ENCODE measurements at regions not wholly inside any gene's neighbourhood (a gene's known extent, or its start where the extent isn't known, plus 50 kb on each side); places are given as distances from the start of the nearest gene placed in this dataset.

DNA sequence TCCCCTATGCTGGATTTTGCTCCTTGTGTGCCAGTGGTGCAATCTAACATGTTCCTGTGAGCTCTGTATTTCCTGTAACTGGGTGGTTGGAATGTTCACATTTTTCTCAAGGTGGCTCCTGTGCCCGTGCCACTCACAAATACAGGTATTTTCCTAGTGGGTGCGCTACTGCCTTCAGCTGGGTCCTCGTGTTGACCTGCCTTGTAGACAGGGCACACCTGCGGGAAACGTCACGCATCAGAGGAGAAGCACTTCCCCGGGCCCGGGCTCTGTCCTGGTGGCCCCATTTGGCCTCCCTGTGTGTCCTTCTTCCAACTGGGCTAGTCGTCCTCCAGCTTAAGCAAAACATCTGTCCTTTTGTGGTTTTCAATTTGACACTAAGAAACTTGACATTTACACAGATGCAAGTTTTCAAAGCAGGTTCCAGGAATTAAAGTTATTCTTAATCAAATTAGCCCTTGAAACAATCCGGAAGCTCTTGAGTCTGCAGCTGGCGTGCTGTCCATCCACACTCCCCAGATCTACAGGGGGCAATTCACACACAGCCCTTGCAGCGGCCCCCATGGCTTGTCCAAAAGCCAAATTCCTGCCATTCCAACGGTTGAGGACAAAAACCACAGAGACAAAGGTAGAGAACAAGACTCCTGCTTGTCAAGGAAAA lies 275.1 kb downstream of the CDC5L start:
- H3K9me3 Mint-ChIP-seq: no peaks in the 10 kb centered on the region
- no peaks in the 10 kb centered on the region for H3K27me3 Mint-ChIP-seq
- peaks cover 3% of the 10 kb centered on the region for H3K4me1 Mint-ChIP-seq (ENCODE audit: low read depth)
- intact Hi-C loops (cut with micrococcal nuclease): no loop called here
- no peak overlapping the region for H3K4me3 Mint-ChIP-seq
- no peak for DNase-seq
- no peak overlapping the region for H3K27ac Mint-ChIP-seq
- POLR2A ChIA-PET: no interaction called here
- CTCF ChIA-PET: interaction anchor here (0.5 kb wide), 1 partner anchor 12 kb away, joined by 5 read pairs; no protein-coding TSS in a partner anchor
- no peaks in the 10 kb centered on the region for H3K36me3 Mint-ChIP-seq

DNA sequence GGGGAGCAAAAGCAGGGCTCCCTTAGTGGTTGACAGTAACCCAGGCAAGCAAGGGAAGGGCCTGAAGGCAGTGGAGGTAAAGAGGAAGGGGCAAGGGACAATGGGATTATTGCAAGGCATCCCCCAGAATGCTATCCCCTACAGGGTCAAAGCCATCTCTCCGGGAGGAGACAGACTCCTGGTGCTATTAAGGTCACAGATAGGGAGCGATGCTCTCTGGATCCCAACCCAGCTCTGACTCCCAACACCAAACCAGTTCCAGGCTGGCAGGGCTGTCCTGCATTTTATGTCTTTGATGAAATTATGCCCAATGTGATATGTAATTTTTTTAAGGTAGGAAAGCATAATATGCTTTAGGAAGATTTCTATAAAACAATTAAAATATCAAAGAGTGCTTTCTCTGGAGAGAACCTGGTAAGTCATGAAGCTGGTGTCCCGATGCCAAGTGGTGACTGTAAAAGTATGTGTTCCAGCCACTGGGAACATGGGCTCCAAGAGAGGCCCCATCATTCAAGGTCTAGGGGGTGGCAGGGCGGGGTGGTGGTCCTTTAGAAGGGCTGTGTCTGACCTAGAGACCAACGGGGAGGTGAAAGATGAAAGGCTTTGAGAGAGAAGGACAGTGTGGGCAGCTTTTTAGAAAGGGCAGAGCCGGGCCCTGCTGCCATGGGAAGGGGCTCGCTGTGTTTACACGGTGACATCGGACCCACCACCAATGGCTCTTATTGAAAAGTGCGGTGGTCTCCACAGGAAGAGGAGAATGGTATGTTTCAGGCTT lies 276.5 kb downstream of the CDC5L start:
- no peak for DNase-seq
- Mint-ChIP-seq H3K27ac (no peak overlapping the region), H3K4me1 (ENCODE audit: low read depth) (peaks cover 3% of the 10 kb centered on the region), H3K4me3 (no peak overlapping the region), H3K9me3 (no peaks in the 10 kb centered on the region), H3K36me3 (no peaks in the 10 kb centered on the region), H3K27me3 (no peaks in the 10 kb centered on the region)
- ChIA-PET CTCF (interaction anchor here (1.0 kb wide), 1 partner anchor 8 kb away, joined by 4 read pairs; no protein-coding TSS in a partner anchor), POLR2A (no interaction called here)
- intact Hi-C loops (cut with micrococcal nuclease): no loop called here

DNA sequence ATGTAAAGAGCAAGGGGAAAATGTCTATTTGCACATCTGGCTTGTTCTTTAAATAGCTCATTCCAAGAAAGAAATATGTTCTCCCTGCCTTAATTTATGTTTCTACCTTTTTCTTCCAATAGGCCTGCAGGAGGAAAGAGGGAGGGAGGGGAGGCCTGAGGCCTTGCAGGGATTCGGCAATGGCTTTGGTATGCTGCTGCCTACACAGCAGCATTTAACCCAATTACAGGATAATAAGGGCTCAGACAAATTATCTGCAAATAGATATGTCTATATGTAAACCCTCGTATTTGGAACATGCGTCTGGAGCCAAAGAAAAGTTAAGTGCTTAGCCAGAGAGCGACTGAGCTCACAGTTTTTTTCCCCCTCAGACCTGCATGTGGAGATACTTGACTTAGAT lies 277.2 kb downstream of the CDC5L start:
- Mint-ChIP-seq H3K9me3 (no peaks in the 10 kb centered on the region), H3K4me1 (ENCODE audit: low read depth) (peaks cover 3% of the 10 kb centered on the region), H3K36me3 (no peaks in the 10 kb centered on the region), H3K27me3 (no peaks in the 10 kb centered on the region), H3K4me3 (no peak overlapping the region), H3K27ac (no peak overlapping the region)
- ChIA-PET POLR2A (no interaction called here), CTCF (interaction anchor here (0.6 to 1.0 kb wide), 2 partner anchors 9 to 147 kb away, joined by 3 read pairs; no protein-coding TSS in a partner anchor)
- intact Hi-C loops (cut with micrococcal nuclease): no loop called here
- no peak for DNase-seq

DNA sequence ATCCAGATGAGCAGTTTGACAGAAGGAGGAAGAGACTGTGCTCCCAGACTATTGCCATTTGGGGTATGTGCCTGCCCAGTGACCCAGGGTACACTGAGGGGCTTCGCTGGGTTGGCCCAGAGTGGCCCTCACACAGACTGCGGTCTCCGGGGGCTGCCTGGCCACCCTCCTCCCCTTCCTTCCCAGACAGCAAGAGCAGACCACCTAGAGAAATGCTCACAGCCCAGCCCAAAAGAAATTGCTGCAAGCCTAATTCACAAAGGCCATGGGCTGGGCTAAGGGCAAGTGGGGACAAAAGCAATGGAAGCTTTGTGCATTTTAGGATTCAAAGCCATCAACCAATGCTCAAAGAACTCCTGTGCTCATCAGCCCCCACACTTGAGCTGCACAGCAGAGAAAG lies 277.6 kb downstream of the CDC5L start:
- H3K4me3 Mint-ChIP-seq: no peak overlapping the region
- DNase-seq: no peak
- no peaks in the 10 kb centered on the region for H3K36me3 Mint-ChIP-seq
- intact Hi-C loops (cut with micrococcal nuclease): no loop called here
- H3K27ac Mint-ChIP-seq: no peak overlapping the region
- no peaks in the 10 kb centered on the region for H3K27me3 Mint-ChIP-seq
- ChIA-PET POLR2A (no interaction called here), CTCF (interaction anchor here (0.6 to 1.0 kb wide), 2 partner anchors 10 to 147 kb away, joined by 3 read pairs; no protein-coding TSS in a partner anchor)
- no peaks in the 10 kb centered on the region for H3K9me3 Mint-ChIP-seq
- peaks cover 3% of the 10 kb centered on the region for H3K4me1 Mint-ChIP-seq (ENCODE audit: low read depth)

DNA sequence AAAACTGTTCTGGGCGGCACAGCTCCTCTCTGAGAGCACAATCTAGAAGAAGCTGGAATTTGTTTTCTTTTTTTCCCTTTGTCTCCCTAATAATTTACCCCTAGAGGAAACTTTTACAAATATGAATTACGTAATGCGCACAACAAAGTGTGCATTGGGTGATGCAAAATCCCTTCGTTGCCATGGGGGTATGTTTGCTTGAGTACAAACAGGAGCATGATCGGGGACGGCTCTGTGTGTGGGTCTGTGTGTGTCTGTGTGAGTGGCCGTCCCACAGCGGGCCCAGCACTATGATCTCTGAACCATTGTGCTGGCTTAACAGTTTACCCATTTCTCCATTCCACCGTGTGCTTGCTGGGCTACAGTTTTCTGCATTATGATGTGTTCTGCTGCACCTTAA lies 278.2 kb downstream of the CDC5L start:
- CTCF ChIA-PET: interaction anchor here (1.0 kb wide), 1 partner anchor 10 kb away, joined by 3 read pairs; no protein-coding TSS in a partner anchor
- intact Hi-C loops (cut with micrococcal nuclease): no loop called here
- H3K4me3 Mint-ChIP-seq: no peak overlapping the region
- no peak for DNase-seq
- no peaks in the 10 kb centered on the region for H3K27me3 Mint-ChIP-seq
- no peaks in the 10 kb centered on the region for H3K9me3 Mint-ChIP-seq
- H3K36me3 Mint-ChIP-seq: no peaks in the 10 kb centered on the region
- POLR2A ChIA-PET: no interaction called here
- H3K27ac Mint-ChIP-seq: no peak overlapping the region
- peaks cover 3% of the 10 kb centered on the region for H3K4me1 Mint-ChIP-seq (ENCODE audit: low read depth)

DNA sequence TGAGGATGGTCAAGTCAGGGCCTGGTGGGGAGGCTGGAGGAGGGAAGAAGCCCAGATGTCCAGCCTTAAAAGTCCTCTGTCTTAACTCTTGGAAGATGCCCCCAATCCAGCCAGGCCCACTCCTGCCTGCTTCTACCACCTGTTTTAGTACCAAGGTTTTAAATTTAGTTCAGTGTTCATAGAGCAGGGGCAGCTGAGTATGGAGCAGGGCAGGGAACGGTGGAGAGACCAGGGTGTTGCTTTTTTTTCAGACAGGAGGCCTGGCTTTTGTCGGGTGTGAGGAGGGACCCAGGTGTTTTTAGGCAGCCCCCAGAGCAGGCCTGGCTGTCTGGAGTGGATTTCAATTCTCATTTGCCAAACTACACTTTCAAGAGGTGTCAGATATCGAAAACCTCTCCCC lies 278.8 kb downstream of the CDC5L start:
- Mint-ChIP-seq H3K36me3 (no peaks in the 10 kb centered on the region), H3K4me3 (no peak overlapping the region), H3K9me3 (no peaks in the 10 kb centered on the region), H3K27me3 (no peaks in the 10 kb centered on the region), H3K27ac (no peak overlapping the region), H3K4me1 (ENCODE audit: low read depth) (peaks cover 3% of the 10 kb centered on the region)
- intact Hi-C loops (cut with micrococcal nuclease): no loop called here
- POLR2A ChIA-PET: no interaction called here
- CTCF ChIA-PET: no interaction called here
- no peak for DNase-seq

DNA sequence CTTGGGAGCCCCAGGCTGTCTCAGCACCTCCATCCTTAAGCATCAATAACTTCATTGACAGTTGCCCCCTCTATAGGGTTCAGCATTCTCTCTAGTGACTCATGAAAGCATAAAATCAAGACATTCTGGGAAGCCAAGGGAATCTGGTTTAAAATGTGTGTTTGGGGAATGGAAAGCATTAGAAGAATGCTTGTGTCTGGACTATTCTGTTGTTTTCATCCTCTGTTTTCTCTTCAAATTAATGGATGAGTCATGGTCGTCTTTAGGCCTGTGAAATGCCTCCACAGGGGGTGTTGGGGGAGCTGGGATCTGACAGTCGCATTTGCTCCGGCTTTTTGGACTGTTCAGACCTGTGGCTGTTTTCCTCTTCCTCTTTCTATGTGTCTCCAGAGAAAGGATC lies 279.7 kb downstream of the CDC5L start:
- POLR2A ChIA-PET: no interaction called here
- intact Hi-C loops (cut with micrococcal nuclease): no loop called here
- H3K36me3 Mint-ChIP-seq: no peaks in the 10 kb centered on the region

DNA sequence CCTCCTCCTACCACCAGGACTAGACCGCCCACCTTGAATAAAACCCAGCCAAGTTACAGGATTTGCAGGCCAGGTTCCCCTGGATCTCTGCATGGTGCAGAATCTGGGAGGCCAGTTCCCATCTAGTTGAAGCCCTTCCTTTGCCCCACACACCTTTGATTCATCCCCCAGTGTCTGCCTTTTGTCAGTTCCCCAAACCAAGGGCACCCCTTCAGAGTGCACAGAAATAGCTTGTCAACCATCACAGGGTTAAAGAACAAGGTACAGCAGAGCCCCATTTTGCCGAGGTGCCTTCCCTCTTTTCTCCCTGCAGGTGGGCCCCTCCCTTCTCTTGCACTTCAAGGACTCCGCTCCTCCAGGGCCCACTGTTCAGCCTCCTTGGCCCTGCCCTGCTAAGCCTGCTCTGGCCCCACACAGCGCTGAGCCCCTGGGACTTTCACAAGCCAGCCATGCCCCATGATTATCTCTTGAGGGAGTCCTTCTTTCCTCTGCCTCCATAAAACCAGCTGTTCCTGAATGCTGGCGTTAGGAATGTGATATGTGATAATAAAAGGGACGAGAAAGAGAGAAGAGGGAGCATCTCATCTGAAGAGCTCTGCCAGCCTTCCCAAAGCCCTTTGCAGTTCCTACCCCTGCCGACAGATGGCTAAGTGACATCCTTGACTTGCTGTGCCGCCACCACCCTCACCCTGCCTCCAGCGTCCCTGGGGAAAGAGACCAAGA lies 280.3 kb downstream of the CDC5L start:
- Mint-ChIP-seq H3K9me3 (no peaks in the 10 kb centered on the region), H3K27ac (no peak overlapping the region), H3K4me3 (no peak overlapping the region), H3K27me3 (no peaks in the 10 kb centered on the region), H3K36me3 (no peaks in the 10 kb centered on the region), H3K4me1 (ENCODE audit: low read depth) (no peaks in the 10 kb centered on the region)
- ChIA-PET POLR2A (no interaction called here), CTCF (interaction anchor here (1.0 to 1.7 kb wide), 7 partner anchors 8 to 406 kb away, joined by 3 to 7 read pairs (median 4); no protein-coding TSS in a partner anchor)
- intact Hi-C loops (cut with micrococcal nuclease): no loop called here
- DNase-seq: peak; percentile 58

More for the DNA sequence above, 279.7 kb downstream of the CDC5L start:
- Mint-ChIP-seq H3K9me3 (no peaks in the 10 kb centered on the region), H3K27me3 (no peaks in the 10 kb centered on the region), H3K27ac (no peak overlapping the region), H3K4me3 (no peak overlapping the region), H3K4me1 (ENCODE audit: low read depth) (peaks cover 3% of the 10 kb centered on the region)
- CTCF ChIA-PET: interaction anchor here (1.4 to 1.7 kb wide), 2 partner anchors 35 to 36 kb away, joined by 3 to 6 read pairs; no protein-coding TSS in a partner anchor
- DNase-seq: no peak

DNA sequence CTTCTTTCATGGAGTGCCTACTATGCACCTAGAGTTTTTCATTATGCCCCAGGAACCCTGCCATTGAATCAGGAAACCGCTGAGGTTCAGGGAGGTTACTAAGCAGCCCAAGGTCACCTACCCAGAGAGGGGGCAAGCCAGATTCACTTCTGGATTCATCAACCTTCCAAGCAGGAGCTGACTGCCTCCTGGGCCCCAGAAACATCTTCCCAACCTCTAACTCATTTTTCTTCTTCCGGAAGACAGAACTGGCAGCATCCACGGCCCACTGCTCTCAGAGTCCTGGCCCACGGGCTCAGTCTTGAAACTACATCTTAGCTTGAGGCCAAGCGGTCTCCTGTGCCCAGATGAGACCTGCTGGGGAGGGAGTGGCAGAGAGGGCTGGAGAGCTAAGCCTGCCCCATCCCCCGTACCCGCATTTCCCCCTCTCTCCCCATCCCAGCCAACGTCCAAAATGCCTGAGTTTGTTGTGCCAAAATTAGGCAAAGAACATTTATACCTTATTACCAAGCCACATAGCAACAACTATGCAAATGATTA lies 281.0 kb downstream of the CDC5L start:
- H3K36me3 Mint-ChIP-seq: no peaks in the 10 kb centered on the region
- ChIA-PET CTCF (interaction anchor here (0.5 to 1.7 kb wide), 8 partner anchors 9 to 405 kb away, joined by 3 to 7 read pairs (median 4); no protein-coding TSS in a partner anchor), POLR2A (no interaction called here)
- no peaks in the 10 kb centered on the region for H3K9me3 Mint-ChIP-seq
- no peaks in the 10 kb centered on the region for H3K4me1 Mint-ChIP-seq (ENCODE audit: low read depth)
- DNase-seq: no peak
- no peak overlapping the region for H3K27ac Mint-ChIP-seq
- intact Hi-C loops (cut with micrococcal nuclease): no loop called here
- peaks cover 1% of the 10 kb centered on the region for H3K27me3 Mint-ChIP-seq
- H3K4me3 Mint-ChIP-seq: no peak overlapping the region

DNA sequence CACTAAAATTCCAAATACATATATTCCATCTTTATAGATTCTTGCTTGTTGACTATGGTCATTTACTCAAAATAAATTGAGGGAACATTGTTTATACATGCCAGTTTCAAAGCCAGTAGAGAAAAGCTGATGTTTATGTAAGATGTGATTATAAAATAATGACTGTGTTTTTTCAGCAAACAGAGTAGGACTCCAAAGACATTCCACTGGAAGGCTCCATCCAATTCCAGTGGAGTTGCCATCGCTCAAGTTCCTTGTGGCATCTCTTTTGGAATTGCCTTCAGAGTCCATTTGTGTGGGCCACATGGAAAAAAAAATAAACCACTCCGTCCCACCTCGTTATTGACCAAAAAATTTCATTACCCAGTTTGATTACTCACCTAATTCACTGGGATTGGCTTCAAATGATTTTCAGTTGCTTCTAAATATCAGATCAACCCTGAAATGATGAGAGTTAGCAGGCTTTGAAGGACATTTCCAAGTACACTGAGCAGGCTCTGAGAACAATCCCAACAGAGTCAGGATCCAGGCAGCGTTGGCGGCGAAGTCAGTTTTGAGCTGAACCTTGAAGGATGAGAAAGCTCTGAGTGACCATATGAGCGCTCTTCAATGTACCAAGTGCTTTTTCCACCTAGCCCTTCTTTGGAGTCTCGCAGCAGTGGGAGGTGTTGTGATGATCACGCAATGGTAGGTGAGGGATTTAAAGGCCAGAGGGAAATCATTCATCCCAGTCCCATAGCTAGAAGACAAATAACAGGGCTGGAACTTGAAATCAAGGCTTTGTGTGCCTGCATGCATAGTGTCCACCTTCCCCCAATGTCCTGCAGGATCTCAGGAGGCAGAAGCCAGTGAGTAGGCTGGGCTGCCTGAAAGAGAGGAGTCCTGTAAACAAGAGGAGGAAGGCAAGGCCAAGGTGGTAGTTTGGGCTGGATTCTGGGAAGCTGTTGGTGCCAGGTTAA lies 281.7 kb downstream of the CDC5L start:
- Mint-ChIP-seq H3K27ac (no peak overlapping the region), H3K9me3 (no peaks in the 10 kb centered on the region), H3K27me3 (peaks cover 1% of the 10 kb centered on the region), H3K36me3 (no peaks in the 10 kb centered on the region), H3K4me1 (ENCODE audit: low read depth) (no peaks in the 10 kb centered on the region), H3K4me3 (no peak overlapping the region)
- intact Hi-C loops (cut with micrococcal nuclease): no loop called here
- POLR2A ChIA-PET: no interaction called here
- CTCF ChIA-PET: interaction anchor here (0.5 to 1.9 kb wide), 6 partner anchors 9 to 404 kb away, joined by 3 to 7 read pairs (median 4); no protein-coding TSS in a partner anchor
- no peak for DNase-seq

DNA sequence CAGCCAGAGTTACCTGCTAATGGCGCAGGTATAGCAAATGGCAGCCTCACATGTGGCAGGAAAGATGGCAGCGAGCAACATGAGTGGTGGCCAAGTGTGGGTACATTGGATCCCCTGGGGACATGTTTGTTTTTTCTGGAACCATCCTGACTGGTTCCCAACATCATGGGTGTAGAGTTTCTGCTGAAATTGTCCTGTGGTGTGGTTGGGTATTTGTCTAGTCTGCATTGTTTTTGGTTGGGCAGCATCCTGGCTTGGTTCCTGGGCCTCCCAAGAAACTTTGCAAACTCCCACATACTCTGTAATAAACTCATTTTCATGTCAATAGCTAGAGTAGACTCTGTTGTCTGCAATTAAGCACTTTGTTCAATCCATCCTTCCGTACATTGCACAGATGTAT lies 282.6 kb downstream of the CDC5L start:
- intact Hi-C loops (cut with micrococcal nuclease): no loop called here
- no peaks in the 10 kb centered on the region for H3K36me3 Mint-ChIP-seq
- no peaks in the 10 kb centered on the region for H3K9me3 Mint-ChIP-seq

More for the DNA sequence above, 282.6 kb downstream of the CDC5L start:
- ChIA-PET POLR2A (no interaction called here), CTCF (interaction anchor here (1.9 kb wide), 1 partner anchor 14 kb away, joined by 5 read pairs; no protein-coding TSS in a partner anchor)
- Mint-ChIP-seq H3K4me1 (ENCODE audit: low read depth) (no peaks in the 10 kb centered on the region), H3K4me3 (no peak overlapping the region), H3K27me3 (peaks cover 1% of the 10 kb centered on the region), H3K27ac (no peak overlapping the region)
- no peak for DNase-seq

Data from activated CD4-positive, alpha-beta memory T cell treated with anti-CD3 and anti-CD28 coated beads for 36 hours (primary cell).